ENCODE measurements at regions not wholly inside any gene's neighbourhood (a gene's known extent, or its start where the extent isn't known, plus 50 kb on each side); places are given as distances from the start of the nearest gene placed in this dataset.

- Histone ChIP-seq H3K9me3 (ENCODE audit: severe bottlenecking) (no peaks in the 10 kb centered on the region), H3K36me3 (ENCODE audit: low read depth) (no peaks in the 10 kb centered on the region), H3K27me3 (ENCODE audit: insufficient read depth, poor library complexity, severe bottlenecking) (no peaks in the 10 kb centered on the region), H3K4me3 (ENCODE audit: severe bottlenecking) (no peak overlapping the region), H3K27ac (ENCODE audit: poor library complexity, severe bottlenecking) (no peak overlapping the region), H3K4me1 (ENCODE audit: insufficient read depth, poor library complexity, severe bottlenecking) (no peaks in the 10 kb centered on the region)
- ATAC-seq (ENCODE audit: low read depth) (no peak), DNase-seq (ENCODE audit: low spot score) (no peak)
- no peak for TF ChIP-seq CTCF (IDR thresholded peaks at IDR 0.05; ENCODE audit: poor library complexity, severe bottlenecking)
Measured at GRCh38 chr1:113231866-113232265, 158.4 kb upstream of the MAGI3 start.

- H3K4me3 ChIP-seq (ENCODE audit: severe bottlenecking), result no peak overlapping the region
- DNase-seq (ENCODE audit: low spot score) (no peak), ATAC-seq (ENCODE audit: low read depth) (no peak)
- TF ChIP-seq CTCF (IDR thresholded peaks at IDR 0.05; ENCODE audit: poor library complexity, severe bottlenecking), result no peak
- H3K27ac ChIP-seq (ENCODE audit: poor library complexity, severe bottlenecking), result no peak overlapping the region
- no peaks in the 10 kb centered on the region for H3K4me1 ChIP-seq (ENCODE audit: insufficient read depth, poor library complexity, severe bottlenecking)
- no peaks in the 10 kb centered on the region for H3K27me3 ChIP-seq (ENCODE audit: insufficient read depth, poor library complexity, severe bottlenecking)
- H3K36me3 ChIP-seq (ENCODE audit: low read depth), result no peaks in the 10 kb centered on the region
- H3K9me3 ChIP-seq (ENCODE audit: severe bottlenecking), result no peaks in the 10 kb centered on the region
Measured at GRCh38 chr1:113233441-113233840, 156.9 kb upstream of the MAGI3 start.

- DNase-seq (ENCODE audit: low spot score) (no peak), ATAC-seq (ENCODE audit: low read depth) (no peak)
- Histone ChIP-seq H3K36me3 (ENCODE audit: low read depth) (no peaks in the 10 kb centered on the region), H3K9me3 (ENCODE audit: severe bottlenecking) (no peaks in the 10 kb centered on the region), H3K4me3 (ENCODE audit: severe bottlenecking) (no peak overlapping the region), H3K27me3 (ENCODE audit: insufficient read depth, poor library complexity, severe bottlenecking) (no peaks in the 10 kb centered on the region), H3K27ac (ENCODE audit: poor library complexity, severe bottlenecking) (no peak overlapping the region), H3K4me1 (ENCODE audit: insufficient read depth, poor library complexity, severe bottlenecking) (no peaks in the 10 kb centered on the region)
- TF ChIP-seq CTCF (IDR thresholded peaks at IDR 0.05; ENCODE audit: poor library complexity, severe bottlenecking), result no peak
Measured at GRCh38 chr1:113241237-113241636, 149.1 kb upstream of the MAGI3 start.

- no peak overlapping the region for H3K27ac ChIP-seq (ENCODE audit: poor library complexity, severe bottlenecking)
- no peak for TF ChIP-seq CTCF (IDR thresholded peaks at IDR 0.05; ENCODE audit: poor library complexity, severe bottlenecking)
- H3K4me3 ChIP-seq (ENCODE audit: severe bottlenecking), result no peak overlapping the region
- no peaks in the 10 kb centered on the region for H3K4me1 ChIP-seq (ENCODE audit: insufficient read depth, poor library complexity, severe bottlenecking)
- no peaks in the 10 kb centered on the region for H3K36me3 ChIP-seq (ENCODE audit: low read depth)
- ATAC-seq (ENCODE audit: low read depth) (no peak), DNase-seq (ENCODE audit: low spot score) (no peak)
- no peaks in the 10 kb centered on the region for H3K9me3 ChIP-seq (ENCODE audit: severe bottlenecking)
- no peaks in the 10 kb centered on the region for H3K27me3 ChIP-seq (ENCODE audit: insufficient read depth, poor library complexity, severe bottlenecking)
Measured at GRCh38 chr1:113242481-113242880, 147.8 kb upstream of the MAGI3 start.

GRCh38 chr1:113243529-113243928 is 146.8 kb upstream of the MAGI3 start:
- no peak for ATAC-seq (ENCODE audit: low read depth)
- DNase-seq (ENCODE audit: low spot score), result no peak
- H3K27ac ChIP-seq (ENCODE audit: poor library complexity, severe bottlenecking), result no peak overlapping the region

More at GRCh38 chr1:113243529-113243928, 146.8 kb upstream of the MAGI3 start:
- no peaks in the 10 kb centered on the region for H3K9me3 ChIP-seq (ENCODE audit: severe bottlenecking)
- H3K4me1 ChIP-seq (ENCODE audit: insufficient read depth, poor library complexity, severe bottlenecking), result no peaks in the 10 kb centered on the region
- no peaks in the 10 kb centered on the region for H3K27me3 ChIP-seq (ENCODE audit: insufficient read depth, poor library complexity, severe bottlenecking)
- H3K36me3 ChIP-seq (ENCODE audit: low read depth), result no peaks in the 10 kb centered on the region
- no peak overlapping the region for H3K4me3 ChIP-seq (ENCODE audit: severe bottlenecking)
- no peak for TF ChIP-seq CTCF (IDR thresholded peaks at IDR 0.05; ENCODE audit: poor library complexity, severe bottlenecking)
